AG08395 (cell line): ENCODE measurements at regions not wholly inside any gene's neighbourhood (a gene's known extent, or its start where the extent isn't known, plus 50 kb on each side); places are given as distances from the start of the nearest gene placed in this dataset.
"Not testable (repeated sequence)": the region's sequence is repeated elsewhere in the genome, so short reads cannot be mapped to it uniquely, and the experiment has no call there.

Source experiments
- DNase-seq: peaks from one replicate; pipeline ENCODE4 v3.0.0; 2012; ENCODE audit warnings: mixed read lengths, low spot score

- no peak for DNase-seq
Measured at GRCh38 chr4:131344761-131345160, 1804.3 kb upstream of the PCDH10 start.

GRCh38 chr4:131347816-131348215 lies 1801.3 kb upstream of the PCDH10 start:
- DNase-seq, result no peak

DNA sequence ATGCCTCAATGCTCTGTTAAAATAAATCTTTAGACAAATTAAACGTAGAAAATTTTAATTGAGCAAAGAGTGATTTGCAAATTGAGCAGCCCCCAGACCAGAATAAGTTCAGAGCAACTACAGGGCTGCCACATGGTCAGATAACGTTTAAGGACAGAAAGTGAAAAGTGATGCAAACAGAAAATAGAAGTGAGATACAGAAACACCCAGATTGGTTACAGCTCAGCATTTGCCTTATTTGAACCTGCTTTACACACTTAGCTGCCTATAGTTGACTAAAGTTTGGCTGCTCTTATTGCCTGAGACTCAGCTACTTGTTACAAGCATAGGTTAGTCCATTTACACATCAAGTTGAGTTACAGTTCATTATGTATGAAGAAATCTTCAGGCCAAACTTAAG lies 1800.8 kb upstream of the PCDH10 start:
- DNase-seq, result no peak

GRCh38 chr4:131352371-131352770 lies 1796.7 kb upstream of the PCDH10 start:
- DNase-seq, result not testable (repeated sequence)

DNA sequence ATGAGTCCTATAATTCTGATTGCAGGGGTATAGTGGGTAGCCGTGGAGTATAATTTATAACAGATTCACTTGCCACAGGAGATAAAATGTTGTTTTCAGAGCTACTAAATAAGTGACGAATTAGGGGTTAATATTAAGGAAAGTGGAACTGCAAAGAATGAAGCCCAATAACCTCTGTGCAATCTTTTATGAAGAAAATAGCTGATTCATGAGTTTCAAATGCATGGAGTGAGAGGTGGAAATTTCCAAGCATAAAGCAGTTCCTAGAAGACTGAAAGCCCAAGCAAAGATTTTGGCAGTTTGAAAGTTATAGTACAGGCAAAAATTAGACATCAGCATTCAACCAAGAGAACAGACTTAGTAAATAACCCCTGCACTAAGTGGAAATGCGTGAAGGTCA lies 1782.4 kb upstream of the PCDH10 start:
- DNase-seq, result no peak

- DNase-seq, result no peak
Measured at GRCh38 chr4:131367441-131367840, 1781.7 kb upstream of the PCDH10 start.

DNA sequence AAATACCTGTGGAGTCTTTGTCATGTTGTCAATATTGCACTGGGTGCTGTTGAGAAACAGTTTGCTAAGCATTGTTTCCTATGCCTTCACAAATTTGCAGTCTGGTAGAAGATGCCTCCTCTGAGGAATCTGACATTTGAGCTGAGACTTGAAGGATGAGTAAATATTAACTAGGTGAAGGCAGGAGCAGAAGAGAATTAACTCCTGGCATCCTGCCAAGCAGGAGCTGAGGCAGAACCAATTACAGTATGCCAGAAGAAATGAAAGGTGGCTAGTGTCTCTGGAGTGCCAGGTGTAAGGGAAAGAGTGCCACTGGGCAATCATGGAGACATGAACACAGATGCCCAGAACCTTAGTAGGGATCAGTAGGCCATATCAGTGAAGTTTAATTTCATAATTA lies 1778.2 kb upstream of the PCDH10 start:
- DNase-seq, result no peak

GRCh38 chr4:131381055-131381454 lies 1768.0 kb upstream of the PCDH10 start:
- DNase-seq, result no peak

DNA sequence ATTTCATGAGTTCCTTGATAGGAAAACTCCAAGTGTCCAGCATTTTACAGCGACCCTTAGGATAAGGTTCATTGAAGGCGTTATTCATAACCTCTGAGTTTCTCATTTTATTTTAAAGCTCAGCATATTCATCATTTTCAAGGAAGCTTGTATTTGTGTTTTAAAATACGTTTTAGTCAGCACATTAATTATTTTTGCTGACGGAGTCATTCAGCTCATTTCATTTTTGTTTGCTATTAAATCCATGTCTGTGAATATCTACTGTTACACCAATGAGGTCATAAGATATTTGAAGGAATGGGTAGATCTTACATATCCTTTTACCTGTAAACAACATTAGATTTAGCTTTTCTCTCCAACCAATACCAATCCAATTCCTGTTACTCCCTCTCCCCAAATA lies 1766.3 kb upstream of the PCDH10 start:
- no peak for DNase-seq

GRCh38 chr4:131388277-131388676 lies 1760.8 kb upstream of the PCDH10 start:
- DNase-seq, result no peak

GRCh38 chr4:131408102-131408501 lies 1741.0 kb upstream of the PCDH10 start:
- no peak for DNase-seq

GRCh38 chr4:131411393-131411792 lies 1737.7 kb upstream of the PCDH10 start:
- DNase-seq, result no peak

GRCh38 chr4:131419147-131419546 lies 1729.9 kb upstream of the PCDH10 start:
- DNase-seq, result no peak

DNA sequence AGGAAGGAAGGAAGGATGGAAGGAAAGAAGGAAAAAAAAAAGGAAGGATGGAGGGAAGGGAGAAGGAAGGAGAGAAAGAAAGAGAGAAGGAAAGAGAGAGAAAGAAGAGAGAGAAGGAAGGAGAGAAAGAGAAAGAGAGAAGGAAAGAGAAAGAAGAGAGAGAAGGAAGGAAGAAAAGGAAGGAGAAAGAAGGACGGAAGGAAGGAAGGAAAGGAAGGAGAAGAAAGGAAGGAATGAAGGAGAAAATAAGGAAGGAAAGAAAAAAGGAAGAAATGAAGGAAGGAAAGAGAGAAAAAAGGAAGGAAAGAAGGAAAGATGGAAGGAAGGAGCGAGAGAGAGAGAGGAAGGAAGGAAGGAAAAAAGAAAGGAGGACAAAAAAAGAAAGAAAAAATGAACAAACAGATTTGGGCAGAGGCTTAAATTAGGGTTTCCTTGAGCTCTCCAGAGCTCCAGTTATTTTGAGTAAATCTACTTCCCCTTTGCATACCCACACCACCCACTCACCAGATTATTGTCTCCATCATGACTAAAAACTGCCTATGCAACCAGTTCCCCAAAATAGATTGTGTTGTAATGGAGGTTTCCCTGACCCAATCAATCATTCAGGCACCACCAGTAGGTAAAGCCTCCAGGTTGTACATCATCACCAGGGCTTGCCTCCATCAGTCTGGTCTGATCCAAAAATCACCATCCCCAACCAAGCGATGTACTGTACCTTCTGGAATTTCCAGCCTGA lies 1722.9 kb upstream of the PCDH10 start:
- DNase-seq, result no peak

- DNase-seq, result no peak
Measured at GRCh38 chr4:131427000-131427399, 1722.1 kb upstream of the PCDH10 start.

DNA sequence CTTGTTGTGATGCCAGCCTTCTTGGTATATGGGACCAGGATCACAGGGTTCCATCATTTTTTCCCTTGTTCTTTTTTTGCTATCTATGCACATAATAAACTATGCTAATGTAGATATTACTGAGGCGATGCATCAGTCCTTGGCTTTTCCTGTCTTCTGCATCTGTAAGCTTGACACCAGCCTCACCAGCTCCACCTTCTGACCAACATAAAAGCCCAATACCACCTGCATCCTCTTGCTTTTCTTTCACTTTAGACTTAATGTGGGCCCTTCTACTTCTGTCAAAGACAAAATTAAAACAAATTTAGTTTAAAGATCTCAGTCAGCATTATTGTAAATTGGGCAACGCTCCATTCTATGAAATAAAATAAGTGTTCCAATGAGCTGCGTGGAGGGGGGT lies 1718.8 kb upstream of the PCDH10 start:
- DNase-seq, result no peak

DNA sequence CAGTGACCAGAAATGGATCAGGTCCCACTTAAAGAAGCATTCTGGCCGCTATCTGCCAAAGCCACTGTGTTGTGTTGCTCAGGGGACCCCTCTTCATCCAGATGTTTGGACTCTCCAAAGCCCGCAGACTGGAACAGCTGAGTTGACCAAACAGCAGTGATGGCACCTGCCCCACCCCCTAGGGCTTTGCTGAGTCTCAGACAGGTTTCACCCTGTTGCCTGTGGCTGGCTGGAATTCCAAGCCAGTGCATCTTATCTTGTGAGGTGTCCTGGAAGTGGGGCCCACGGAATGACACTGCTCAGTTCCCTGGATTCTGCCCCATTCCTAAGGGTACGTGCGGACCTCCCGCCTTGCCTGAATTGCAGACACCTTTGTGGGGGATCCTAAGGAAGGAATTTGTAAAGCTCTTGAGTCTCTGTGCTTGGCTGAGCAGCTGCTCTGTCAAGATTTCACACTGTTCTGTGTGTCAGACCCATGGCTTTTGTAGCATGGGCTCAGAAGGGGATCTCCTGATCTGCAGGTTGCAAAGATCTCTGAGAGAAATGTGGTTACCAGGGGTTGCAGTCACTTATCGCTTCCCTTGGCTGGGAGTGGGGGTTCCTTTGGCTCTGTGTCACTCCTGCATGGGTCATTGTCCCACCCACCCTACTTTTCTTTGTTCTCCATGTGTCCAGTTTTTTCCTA lies 1707.9 kb upstream of the PCDH10 start:
- no peak for DNase-seq

DNA sequence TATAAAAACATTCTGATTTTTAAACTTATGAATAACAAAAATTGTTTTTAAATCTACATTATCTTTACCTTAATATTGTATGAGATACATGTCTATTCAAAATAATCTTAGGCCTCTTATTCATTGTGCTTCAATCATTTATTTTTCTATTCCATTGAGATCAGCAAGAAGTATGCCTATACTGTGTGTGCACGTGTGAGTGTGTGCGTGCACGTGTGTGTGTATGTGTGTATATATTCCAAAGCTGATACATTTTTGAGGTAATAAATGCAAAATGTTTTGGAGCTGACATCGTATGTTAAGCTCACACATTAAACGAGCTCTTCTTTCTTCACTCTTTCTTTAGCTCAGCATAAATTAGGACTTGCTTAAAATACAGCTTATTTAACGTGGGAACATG lies 1701.2 kb upstream of the PCDH10 start:
- DNase-seq, result no peak

GRCh38 chr4:131450572-131451209 lies 1698.4 kb upstream of the PCDH10 start:
- no peak for DNase-seq

DNA sequence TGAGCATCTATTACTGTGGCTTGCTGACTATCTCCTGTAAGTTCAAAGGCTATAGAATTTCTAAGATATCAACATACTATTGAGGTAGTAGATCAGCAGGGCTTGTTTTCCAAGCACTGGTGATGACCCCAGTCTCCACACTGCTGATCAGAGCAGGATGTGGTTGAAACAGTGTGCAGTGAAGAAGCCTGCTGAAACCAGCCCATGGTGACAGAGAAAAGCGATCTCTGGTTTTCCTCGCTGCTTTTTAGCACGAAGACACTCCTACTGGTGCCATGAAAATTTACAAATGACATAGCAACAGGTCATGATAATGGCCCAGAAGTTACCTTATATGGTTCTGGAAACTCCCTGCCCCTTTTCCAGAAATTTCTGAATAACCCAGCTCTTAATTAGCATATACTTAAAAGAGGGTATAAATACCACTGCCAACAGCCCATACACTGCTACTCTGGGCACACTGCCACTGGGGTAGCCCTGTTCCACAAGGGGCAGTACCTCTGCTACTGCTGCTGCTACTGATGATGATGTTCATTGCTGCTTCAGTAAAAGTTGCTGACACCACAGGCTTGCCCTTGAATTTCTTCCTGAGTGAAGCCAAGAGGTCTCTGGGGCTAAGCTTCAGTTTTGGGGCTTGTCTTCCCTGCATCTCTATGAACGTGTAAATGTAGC lies 1689.5 kb upstream of the PCDH10 start:
- no peak for DNase-seq

DNA sequence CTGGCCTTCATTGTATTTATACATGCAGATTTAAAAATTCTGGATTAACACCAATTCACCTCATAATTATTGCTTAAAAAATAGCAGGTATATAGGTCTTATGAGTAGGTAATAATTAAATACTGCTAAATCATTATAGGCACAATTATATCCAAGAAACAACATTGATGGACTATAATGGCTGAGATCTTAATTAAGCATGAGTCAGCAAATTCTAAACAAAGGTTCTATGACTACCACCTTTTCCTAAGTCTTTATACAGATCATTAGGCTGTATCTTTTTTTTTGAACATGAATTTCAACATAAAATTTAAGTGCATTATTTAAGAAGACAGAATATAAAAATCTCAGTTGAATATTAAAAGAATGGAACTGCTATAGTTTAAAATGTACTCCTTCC lies 1678.7 kb upstream of the PCDH10 start:
- no peak for DNase-seq

DNA sequence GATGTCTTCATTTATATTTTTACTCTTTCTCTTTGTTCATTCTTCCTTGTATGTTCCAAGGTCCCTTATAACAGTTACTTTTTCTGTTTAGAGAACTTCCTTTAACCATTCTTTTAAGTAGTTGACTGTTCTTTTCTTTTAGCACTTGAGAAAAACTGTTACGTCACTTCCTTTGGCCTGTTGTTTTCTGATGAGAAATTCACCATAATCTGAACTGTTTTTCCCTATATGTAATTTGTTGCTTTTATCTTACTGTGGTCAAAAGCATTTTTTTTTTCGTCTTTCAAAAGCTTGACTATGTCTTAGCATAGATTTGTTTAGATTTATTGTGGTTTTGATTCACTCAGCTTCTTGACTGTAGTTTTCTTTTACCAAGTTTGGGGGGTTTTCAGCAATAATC lies 1660.3 kb upstream of the PCDH10 start:
- DNase-seq, result no peak

DNA sequence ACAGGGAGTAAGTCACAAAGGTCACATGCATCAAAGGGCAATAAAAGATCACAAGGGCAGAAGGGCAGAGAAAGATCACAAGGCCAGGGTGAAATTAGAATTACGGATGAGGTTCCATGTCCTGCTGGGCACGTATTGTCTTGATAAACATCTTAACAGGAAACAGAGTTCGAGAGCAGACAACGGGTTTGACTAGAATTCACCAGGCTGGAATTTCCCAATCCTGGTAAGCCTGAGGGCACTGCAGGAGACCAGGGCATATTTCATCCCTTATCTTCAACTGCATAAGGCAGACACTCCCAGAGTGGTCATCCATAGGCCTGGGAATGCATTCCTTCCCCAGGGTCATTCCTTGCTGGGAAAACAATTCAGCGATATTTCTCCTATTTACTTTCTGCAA lies 1652.9 kb upstream of the PCDH10 start:
- DNase-seq, result not testable (repeated sequence)
